Suprapubic skin (tissue), 4 donors: ENCODE measurements at regions not wholly inside any gene's neighbourhood (a gene's known extent, or its start where the extent isn't known, plus 50 kb on each side); places are given as distances from the start of the nearest gene placed in this dataset.

Experiments
- EP300 ChIP-seq: sonication (generic); formaldehyde crosslinking; IDR thresholded peaks from one replicate; pipeline ENCODE4 v1.6.1; 2017; ENCODE audit warnings: antibody characterized with exemption
- POLR2AphosphoS5 ChIP-seq, 3 donors: sonication (generic); formaldehyde crosslinking; IDR thresholded peaks; one replicate each; pipeline ENCODE4 v1.6.1; 2017; ENCODE audit warnings: antibody characterized with exemption in 3 of 3
- TF ChIP-seq, protein P1 (sequence below), 2 donors: fragments of 200-600 bp in 1 of 2; fragments of 450-650 bp in 1 of 2; sonication (generic) in 1 of 2; IDR thresholded peaks; one replicate each; pipeline ENCODE4 v1.5.1; 2016 to 2019; ENCODE audit warnings: antibody characterized with exemption in 2 of 2, mild to moderate bottlenecking in 1 of 2, moderate library complexity in 1 of 2

DNA sequence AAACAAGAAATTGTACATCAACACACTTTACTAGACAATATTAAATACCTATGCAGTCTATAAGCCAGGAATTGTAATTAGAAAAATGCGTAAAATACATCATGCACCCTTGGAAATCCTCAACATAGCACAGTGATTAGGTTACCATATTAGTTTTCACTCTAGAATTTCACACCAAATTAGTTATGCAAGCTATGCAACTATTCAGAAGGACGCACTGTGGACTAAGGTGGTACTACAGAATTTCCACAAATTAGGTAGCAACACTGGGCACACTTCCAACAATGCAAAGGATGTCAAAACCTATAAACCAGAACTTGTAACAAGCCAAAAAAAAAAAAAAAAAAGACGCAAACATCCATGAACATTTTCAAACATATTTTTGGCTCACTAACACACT is 71.1 kb upstream of the ZCCHC13 start:
- TF ChIP-seq, protein P1, sequence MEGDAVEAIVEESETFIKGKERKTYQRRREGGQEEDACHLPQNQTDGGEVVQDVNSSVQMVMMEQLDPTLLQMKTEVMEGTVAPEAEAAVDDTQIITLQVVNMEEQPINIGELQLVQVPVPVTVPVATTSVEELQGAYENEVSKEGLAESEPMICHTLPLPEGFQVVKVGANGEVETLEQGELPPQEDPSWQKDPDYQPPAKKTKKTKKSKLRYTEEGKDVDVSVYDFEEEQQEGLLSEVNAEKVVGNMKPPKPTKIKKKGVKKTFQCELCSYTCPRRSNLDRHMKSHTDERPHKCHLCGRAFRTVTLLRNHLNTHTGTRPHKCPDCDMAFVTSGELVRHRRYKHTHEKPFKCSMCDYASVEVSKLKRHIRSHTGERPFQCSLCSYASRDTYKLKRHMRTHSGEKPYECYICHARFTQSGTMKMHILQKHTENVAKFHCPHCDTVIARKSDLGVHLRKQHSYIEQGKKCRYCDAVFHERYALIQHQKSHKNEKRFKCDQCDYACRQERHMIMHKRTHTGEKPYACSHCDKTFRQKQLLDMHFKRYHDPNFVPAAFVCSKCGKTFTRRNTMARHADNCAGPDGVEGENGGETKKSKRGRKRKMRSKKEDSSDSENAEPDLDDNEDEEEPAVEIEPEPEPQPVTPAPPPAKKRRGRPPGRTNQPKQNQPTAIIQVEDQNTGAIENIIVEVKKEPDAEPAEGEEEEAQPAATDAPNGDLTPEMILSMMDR (IDR thresholded peaks at IDR 0.05): no peak
- TF ChIP-seq EP300 (no peak), POLR2AphosphoS5 (IDR thresholded peaks at IDR 0.05) (no peak)
